ENCODE measurements at regions not wholly inside any gene's neighbourhood (a gene's known extent, or its start where the extent isn't known, plus 50 kb on each side); places are given as distances from the start of the nearest gene placed in this dataset.

GRCh38 chr20:41697861-41698559 lies 79.8 kb upstream of the CHD6 start:
- DNase-seq (ENCODE audit: insufficient read length, low spot score) = no peak
- FAIRE-seq = no peak
- peak; percentile 72 for TF ChIP-seq CTCF (IDR thresholded peaks at IDR 0.05; ENCODE audit: insufficient read depth, missing control alignments)

GRCh38 chr20:41696428-41696827 lies 78.3 kb upstream of the CHD6 start:
- FAIRE-seq (no peak), DNase-seq (ENCODE audit: insufficient read length, low spot score) (no peak)
- TF ChIP-seq CTCF (IDR thresholded peaks at IDR 0.05; ENCODE audit: insufficient read depth, missing control alignments) = no peak

DNA sequence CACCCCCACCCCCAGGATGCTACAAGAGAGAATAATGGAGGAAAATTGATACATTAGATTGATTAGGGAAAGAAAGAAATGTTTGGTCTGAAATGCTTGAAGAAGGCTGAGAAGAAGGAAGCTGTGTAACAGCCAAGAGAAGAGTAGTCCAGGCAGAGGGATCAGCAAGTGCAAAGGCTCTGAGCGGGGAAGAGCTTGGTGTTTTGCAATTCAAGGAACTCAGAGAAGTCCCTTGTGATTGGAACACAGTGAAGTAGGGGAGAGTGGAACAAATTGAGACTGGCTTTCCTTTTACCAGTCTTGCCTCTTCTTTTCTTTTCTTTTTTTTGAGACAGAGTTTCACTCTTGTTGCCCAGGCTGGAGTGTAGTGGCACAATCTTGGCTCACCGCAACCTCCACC lies 76.6 kb upstream of the CHD6 start:
- DNase-seq (ENCODE audit: insufficient read length, low spot score) (no peak), FAIRE-seq (no peak)
- TF ChIP-seq CTCF (IDR thresholded peaks at IDR 0.05; ENCODE audit: insufficient read depth, missing control alignments) = no peak

DNA sequence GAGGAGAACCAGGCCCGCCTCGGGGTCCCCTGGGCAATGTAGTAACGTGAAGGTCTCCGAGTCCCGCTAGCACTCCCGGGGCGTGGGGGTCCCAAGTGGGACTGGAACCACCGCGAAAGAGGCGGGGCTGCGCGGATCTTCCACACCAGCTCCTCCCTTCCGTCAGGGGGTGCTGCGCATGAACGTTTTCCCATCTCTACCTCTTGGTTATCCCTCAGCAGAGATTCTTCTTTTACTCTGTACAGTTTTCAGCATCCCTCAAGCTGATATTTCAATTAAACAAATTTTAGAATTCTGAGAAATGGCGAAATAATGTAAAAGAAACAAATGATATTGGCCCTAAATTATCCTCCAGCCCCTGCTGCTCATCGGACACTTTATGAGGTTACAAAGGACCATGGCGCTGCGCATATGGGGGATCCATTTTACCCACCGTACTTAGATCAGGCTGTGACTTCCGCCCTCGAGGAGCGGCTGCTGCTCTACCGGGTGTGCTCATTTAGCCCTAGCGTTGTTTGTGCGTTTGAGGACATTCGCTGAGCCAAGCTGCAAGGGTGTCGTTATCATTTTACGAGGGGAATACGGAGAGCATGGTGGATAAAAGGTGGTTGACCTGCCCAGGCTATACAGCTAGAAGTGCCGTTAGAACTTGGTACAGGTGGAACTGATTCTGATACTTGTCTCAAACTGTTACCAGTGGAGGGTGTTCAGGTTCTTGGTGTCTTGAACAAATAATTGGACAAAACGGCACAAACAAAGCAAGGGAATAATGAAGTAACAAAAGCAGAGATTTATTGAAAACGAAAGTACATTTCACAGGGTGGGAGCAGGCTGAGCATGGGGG lies 75.2 kb upstream of the CHD6 start:
- FAIRE-seq (no peak), DNase-seq (ENCODE audit: insufficient read length, low spot score) (no peak)
- TF ChIP-seq CTCF (IDR thresholded peaks at IDR 0.05; ENCODE audit: insufficient read depth, missing control alignments) = peak; percentile 16

DNA sequence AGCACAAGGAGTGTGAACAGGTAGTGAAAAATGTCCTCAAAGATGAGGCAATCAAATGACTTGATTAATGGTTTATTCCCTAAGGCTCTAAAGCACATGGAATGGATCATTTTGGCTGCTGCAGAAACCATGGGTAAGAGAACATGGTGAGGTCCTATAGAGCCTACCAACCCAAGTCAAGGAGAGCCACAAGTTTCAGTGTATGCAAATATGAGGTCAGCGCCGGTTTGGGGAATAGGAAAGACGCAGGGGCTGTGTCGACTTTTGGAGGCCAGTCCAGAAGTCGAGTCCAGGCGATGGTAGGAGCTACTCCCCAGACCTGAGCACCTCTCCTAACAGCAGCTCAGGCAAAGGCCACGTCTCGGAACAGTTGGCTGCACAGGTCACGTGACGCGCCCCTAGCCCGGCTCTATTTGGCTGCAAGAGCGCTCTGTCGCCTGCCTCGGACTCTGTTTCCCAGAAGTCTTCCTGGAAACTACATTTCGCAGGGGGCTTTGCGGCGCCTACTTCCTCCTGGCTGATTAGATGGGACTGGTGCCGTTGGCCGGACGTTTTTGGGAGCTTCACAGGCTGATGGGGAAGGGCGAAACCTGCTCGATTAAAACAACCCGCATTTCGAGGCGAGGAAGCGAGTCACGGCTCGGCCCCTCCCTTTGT lies 74.4 kb upstream of the CHD6 start:
- DNase-seq (ENCODE audit: insufficient read length, low spot score) = no peak
- FAIRE-seq = no peak
- TF ChIP-seq CTCF (IDR thresholded peaks at IDR 0.05; ENCODE audit: insufficient read depth, missing control alignments) = no peak

DNA sequence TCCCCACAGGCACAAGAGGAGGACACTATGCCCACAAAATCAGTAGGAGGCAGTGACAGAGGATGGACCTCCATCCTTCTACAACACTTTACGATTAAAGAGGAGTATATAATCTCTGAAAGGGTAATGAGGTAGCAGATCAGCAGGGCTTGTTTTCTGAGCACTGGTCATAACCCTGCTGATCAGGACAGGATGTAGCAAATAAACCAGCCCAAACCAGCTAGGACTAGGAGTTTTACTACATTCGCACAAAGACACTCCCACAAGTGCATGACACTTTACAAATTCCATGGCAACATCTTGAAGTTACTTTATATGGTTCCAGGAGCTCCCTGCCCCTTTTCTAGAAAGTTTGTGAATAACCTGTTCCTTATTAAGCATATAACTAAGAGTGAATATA lies 73.3 kb upstream of the CHD6 start:
- TF ChIP-seq CTCF (IDR thresholded peaks at IDR 0.05; ENCODE audit: insufficient read depth, missing control alignments) = no peak
- FAIRE-seq (no peak), DNase-seq (ENCODE audit: insufficient read length, low spot score) (no peak)
